GM20431 (cell line): ENCODE measurements at regions not wholly inside any gene's neighbourhood (a gene's known extent, or its start where the extent isn't known, plus 50 kb on each side); places are given as distances from the start of the nearest gene placed in this dataset.
"Not testable (repeated sequence)": the region's sequence is repeated elsewhere in the genome, so short reads cannot be mapped to it uniquely, and the experiment has no call there.

Experiments used
- in situ Hi-C: fragments of 300-500 bp; cut with MseI, MboI; formaldehyde crosslinking; loops from one replicate; pipeline ENCODE4 v1.15.0; 2020; ENCODE audit warnings: low sequenced_read_pairs; ENCODE audit not compliant: unreplicated experiment

DNA sequence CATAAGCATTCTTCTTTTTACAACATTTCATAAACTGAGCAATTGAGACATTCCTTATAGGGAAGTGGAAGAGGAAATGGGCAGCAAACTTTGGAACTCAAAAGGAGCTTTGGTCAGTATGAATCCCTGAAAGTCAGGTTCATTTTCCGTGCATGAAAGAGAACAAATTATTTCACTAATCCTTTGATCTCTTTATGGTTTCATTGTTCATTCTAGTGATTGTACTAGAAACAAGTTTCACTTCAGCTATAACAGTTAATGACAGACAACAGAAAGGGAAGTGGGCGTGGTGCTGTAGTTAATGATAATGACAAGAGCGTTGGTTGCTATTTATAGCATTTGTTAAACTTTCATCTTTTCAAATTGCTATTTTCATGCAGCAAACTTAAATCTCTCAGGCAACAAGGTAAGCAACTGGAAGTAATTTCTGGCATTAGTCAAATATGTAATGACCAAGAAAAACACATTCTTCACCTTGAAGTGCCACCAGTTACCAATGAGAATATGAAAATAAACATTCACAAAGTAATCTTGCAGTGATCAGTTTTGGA lies 98.4 kb downstream of the AREG start:
- in situ Hi-C loops = no loop called here

DNA sequence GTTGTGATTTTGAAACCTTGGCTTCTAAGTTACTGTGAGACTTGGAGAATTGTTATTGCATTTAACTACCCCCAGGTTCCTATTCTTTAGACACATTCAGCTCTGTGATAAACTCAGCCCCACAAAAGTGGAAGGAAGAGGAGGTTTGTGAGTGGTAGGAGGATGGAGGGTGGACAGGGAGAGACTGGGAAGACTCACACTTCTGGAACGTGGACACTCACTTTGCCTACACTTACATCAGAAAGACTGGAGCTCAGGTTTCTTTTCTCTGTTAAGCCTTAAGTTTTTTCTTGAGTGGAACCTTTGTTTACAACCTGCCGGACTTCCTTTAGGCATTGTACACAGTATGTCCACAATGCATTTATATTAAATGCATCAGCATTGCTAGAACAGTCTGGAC lies 99.0 kb downstream of the AREG start:
- in situ Hi-C loops = no loop called here

DNA sequence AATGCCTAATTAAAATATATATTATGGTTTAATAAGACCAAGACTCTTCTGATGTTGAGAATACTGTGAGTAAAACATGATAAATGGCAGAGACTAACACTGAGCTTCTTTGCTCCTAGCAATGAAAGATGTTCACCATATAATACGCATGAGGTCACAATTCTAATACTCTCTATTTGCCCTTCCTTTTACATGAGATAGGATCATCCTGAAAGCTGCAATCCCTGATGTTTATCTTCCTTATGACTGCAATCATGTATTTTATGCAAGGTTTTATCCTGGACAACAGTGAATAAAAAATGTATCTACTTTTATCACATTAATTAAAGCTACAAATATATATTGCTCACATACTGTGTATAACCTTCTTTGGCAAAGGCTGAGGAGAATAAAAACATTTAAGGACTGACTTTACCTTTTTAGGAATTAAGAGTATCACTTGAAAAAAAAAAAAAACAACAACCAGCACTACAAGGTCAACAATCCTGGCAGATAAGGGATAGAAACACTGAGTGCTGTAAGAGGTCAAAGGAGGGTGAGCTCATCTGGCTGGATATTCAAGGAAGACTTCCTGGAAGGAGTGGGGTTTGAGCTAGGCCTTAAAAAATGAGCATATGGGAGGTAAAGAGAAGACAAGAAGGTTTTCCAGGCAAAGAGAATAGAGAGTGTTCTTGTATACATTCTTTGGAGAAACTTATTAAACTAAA lies 99.9 kb downstream of the AREG start:
- in situ Hi-C loops = no loop called here

DNA sequence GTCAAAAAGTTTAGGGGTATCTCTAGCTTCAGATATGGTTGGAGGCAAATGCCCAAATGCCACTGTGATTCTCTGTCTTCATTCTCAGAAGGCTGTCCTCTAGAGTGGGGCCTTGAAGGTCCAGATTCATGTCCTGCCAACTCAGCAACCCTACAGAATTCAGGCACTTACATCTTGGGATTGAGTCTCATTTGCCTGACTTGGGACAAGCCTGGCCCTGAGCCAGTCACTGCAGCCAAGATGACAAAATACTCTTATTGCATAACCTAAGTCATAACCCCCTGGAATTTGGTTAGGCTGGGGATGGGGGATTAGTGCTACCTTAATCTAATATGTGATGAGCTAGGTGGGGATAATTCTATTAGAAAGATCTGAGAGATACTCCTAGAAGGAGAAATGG lies 100.5 kb downstream of the AREG start:
- in situ Hi-C loops = no loop called here

DNA sequence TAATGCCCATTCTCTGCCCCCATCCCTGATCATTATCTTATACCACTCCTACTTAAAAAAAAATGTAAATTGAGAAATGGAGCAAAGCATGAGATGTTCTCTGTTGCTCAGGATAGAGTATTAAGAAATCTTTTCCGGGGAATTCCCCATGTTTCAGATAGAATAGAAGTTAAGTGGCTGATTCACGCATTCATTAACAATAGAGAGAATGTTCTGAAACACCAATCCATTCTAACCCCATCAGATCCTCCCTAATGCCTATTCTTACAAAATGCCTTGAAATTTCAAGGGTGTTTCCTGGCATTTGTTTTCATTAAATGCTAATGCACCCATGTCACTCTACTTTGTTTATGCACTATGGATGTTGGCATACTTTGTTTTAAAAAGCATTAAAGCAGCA lies 101.1 kb downstream of the AREG start:
- in situ Hi-C loops = no loop called here

DNA sequence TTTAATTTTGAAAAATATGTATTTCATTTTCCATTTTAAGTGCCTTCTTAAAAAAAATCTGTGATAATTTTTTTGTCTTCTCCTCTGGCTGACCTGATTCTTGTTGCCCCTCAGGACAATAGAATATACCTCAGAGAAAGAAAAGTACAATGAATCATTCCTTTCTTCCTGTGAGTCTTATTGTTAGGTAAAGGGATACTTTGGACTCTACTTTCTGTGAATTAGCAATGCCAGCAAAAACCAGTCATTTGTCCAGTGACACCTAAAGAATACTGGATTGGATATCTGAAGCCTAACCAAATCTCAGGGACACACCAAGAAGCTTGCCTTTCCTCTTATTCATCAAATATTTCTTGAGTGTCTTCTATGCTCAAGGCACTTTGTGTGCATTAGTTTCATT lies 102.1 kb downstream of the AREG start:
- in situ Hi-C loops = no loop called here

DNA sequence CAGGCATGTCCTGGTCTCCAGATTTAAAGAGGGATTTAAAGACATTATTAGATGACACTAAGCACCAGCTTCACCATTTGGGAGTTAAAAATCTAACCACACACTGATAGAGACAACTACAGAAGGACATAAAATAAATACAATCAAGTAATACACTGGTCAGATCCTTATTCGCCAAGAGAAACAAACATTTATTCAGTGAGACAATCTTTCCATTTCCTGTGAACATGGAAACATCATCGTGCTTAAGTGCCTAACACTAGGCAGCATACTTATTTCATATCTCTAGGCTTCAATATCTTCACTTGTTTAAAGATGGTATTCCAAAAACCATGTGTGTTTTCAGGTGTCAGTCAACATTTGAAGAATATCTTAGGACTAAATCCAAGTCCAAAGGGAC lies 103.6 kb downstream of the AREG start:
- in situ Hi-C loops = no loop called here

DNA sequence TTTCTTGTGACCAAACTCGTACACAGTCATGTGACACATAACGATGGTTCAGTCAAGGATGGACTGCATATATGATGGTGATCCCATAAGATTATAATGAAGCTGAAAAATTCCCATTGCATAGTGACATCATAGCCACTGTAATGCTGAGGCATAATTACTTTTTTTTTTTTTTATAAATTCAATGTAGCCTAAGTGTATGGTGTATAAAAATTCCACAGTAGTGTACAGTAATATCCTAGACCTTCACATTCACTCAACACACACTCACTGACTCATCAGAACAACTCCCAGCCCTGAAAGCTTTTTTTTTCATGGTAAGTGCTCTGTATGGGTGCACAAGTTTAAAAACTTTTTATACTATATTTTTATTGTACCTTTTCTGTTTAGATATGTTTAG lies 105.0 kb downstream of the AREG start:
- in situ Hi-C loops = no loop called here

DNA sequence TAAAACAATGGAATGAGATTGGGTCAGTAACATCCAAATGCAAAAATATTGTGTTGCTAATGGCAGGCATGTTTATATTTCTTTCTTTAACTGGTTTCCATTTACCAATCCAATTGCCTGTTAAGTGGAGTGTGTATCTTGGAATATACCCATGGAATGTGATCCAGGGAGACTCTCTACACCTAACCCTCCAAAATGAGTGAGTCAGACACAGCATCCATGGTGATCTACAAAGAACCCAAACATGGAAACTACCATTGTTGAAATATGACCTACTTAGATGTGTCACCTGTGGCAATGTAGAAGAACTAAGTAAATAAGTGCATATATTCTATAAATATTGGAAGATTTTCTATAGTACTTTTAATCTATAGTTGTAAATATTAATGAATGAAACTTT lies 110.3 kb downstream of the AREG start:
- in situ Hi-C loops = no loop called here

DNA sequence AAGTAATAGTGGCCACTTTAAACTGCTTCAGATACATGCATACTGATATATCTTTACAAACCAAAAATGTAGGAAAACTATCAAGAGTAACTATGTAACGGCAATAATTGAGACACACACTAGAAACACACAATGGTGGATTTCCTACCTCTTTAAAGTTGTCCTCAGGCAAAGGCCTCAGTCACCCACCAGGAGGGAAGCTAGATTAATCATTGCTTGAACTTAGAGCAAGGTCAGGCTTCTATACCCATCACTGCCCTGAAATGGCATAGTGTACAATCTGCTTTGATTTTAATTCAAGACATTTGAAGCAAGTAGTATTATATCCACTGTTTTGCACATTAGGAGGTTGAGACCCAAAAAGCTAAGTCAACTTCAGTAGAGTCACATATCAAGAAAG lies 110.9 kb downstream of the AREG start:
- in situ Hi-C loops = no loop called here

DNA sequence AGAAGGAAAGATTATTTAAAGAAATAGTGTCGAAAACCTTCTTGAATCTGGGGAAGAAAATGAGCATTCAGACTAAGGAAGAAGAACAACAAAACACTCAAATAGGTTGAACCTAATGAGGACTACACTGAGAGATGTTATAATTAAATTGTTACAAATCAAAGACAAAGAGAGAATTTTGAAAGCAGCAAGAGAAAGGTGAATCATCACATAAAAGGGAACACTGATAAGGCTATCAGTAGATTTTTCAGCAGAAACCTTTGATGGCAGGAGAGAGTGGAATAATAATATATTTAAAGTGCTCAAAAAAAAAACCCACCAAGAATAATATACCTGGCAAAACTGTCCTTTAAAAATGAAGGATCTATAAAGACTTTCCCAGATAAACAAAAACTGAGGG lies 114.9 kb downstream of the AREG start:
- in situ Hi-C loops = no loop called here

DNA sequence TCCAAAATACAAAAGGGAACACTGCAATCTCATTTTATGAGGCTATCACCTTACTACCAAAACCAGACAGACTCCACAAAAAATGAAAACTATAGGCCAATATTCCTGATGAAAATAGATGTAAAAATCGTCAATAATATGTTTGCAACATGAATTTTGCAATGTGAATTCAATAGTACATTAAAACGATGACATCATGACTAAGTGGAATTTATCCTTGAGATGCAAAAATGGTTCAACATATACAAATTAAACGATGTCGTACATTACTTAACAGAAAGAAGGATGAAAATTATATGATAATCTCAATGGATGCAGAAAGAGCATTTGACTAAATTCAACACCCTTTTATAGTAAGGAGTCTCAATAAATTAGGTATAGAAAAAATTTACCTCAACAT lies 123.0 kb downstream of the AREG start:
- in situ Hi-C loops = no loop called here

DNA sequence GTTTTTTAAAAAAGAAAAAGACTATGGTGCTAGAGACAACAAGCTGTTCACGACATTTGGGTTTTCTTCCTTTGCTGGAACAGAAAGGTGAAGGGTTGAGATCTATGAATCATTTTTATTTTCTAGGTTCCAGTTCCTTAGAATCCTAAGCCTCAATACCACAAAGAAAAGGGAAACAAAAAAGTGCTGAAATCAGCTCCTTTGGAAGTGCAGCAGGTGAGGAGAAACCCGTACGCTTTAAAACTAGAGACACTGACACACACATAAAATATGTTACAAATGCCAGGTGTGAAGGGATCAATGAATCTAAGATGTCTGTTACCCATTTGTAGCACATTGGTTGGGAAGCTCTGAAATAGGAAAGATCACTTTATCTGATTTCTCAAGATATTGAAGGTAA lies 125.2 kb downstream of the AREG start:
- in situ Hi-C loops = no loop called here

DNA sequence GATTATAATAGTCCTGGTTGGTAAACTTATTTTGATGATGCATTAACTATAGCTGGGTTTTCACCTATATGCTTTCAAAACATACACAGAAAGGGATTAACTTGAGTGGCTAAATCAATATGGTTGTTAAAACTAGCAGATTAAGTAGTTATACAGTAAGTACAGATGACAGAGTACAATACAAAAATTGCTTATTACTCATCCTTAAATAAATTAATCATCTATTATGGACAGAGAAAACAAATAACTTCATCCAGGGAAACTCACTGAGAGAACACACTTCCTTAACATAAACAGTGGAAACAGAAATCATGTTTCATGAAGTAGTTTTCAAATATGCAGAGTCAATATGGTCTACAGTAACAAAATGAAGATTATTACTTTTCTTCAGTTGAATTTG lies 133.4 kb downstream of the AREG start:
- in situ Hi-C loops = no loop called here

DNA sequence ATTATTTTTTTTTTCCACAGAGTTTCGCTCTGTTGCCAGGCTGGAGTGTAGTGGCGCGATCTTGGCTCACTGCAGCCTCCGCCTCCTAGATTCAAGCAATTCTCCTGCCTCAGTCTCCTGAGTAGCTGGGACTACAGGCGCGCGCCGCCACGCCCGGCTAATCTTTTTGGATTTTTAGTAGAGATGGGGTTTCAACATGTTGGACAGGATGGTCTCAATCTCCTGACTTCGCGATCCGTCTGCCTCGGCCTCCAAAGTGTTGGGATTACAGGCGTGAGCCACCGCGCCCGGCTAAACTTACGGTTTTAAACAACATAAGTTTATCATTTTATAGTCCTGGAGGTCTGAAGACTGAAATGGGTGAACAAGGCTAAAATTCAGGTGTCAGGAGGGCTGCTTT lies 133.9 kb downstream of the AREG start:
- in situ Hi-C loops = not testable (repeated sequence)

DNA sequence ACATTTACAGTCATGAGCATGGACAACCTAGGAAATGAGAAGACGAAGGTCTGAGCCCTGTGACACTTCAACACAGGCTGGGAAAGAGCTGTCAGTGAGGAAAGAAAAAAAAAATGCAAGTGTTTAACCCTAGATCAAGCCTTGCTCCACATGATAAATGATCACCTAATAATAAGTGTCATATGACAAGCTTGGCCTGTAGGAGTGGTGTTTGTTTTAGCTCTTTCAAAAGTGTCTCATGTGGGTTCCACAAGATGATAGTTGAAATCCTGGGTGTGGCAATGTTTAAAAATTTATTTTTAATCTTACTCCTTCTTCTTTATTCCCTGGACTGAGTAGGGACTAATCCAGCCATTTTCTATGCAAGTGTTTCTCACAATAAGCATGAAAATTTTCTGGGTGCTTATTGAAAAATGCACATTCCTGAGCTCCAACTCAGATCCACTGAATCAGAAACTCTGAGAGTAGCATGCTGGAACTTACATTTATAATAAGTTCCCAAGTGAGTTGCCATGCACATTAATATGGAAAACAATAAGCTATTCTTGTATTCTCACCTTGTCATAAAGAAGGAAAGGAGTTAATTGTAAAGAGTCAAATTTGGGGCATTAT lies 138.3 kb downstream of the AREG start:
- in situ Hi-C loops = no loop called here

DNA sequence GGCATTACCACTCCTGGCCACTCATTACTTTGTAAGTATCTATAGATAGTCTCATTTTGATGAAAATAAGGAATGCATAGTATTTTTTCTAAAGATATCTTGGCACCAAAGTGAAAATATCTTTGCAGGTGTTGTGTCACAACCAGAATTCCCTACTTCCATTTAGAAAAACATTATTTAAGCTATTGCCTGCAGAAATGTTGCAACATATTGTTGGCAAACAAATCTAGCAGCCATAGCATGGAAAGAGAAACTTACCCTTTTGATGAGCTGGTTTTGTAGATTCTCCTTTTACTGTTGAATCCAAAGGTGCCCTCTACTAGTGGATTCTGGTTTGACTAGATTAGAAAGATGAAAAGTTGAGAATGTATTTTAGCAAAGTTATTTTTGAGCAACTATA lies 138.8 kb downstream of the AREG start:
- in situ Hi-C loops = no loop called here

DNA sequence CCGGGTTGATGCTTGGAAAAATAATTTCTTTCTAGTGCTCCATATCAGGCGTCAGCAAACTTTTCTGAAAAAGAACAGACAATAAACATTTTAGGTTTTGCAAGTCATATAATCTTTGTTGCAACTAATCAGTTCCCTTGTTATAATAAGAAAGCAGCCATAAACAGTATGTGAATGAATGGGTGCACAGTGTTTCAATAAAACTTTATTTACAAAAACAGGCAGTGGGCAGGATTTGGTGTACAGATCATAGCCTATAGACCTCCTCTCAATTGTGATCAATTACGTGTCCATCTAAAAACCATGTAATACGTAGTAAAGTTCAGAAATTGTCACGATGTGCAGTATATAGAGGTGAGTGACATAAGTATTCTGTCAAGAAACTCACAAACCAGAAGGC lies 143.4 kb downstream of the AREG start:
- in situ Hi-C loops = no loop called here

DNA sequence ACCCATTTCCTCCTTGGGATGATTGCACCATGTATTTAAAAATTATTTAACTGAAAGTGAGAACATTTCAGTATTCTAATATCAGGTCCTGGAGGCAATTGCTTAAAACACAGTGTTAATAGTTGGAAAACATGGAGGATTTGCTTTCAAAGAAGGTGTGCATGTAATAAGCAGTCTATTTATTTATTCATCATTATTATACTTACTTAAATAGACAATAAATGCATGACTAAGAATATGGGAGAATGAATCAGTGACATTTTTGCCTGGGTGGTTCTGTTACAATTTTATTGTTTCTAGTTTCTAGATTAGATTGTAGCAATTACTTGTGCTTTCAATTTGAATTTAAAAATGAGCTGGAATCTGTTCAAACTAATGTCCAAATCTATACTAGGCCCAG lies 145.5 kb downstream of the AREG start:
- in situ Hi-C loops = no loop called here

DNA sequence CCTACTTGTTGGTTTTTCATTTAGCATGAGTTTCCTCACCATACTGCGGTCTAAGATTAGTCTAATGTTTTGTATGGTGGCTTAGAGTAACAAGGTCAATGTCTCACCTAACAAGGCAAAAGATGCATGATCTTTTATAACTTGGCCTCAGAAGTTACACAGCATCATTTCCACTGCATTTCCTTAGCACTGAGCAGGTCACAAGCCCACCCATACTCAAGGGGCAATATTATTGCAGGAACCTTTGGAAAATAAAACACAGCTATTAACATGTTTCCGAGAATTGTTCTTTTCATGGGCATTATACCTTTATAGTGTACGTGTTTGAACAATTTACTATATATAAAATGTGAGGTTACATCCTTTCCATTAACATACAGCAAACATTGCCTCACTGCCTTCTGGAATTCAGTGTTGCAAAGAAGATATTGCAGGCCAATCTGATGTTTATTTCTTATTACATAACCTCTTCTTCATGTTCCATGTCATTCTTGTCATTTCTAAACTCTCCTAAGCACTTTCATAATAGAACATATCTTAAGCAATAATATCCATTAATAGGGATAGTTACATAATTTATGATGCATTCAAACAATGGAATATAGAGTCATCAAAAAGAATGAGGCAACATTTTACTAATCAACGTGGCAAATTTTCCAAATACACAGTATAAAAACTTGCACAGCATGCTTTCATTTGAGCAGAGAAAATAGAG lies 153.8 kb downstream of the AREG start:
- in situ Hi-C loops = no loop called here

DNA sequence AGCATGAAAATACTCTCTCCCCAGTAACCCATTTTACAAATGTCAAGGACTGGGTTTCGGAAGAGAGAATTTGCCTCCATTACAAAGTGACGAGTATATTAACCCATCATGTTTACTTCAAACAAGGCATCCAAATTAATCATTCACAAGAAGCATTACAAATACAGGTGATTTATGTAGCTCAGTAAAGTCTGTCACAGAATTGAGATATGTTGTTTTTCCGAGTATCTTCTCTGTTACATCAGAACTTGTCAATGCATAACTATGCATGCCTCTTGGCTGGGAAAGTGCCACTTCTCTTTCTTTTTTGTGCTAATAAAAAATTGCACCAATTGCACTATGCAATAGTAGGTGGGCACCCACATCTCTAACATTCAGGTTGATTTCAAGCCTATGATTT lies 158.2 kb downstream of the AREG start:
- in situ Hi-C loops = no loop called here
